DOHH2 (cell line): ENCODE measurements at regions not wholly inside any gene's neighbourhood (a gene's known extent, or its start where the extent isn't known, plus 50 kb on each side); places are given as distances from the start of the nearest gene placed in this dataset.

ENCODE experiments used
- H3F3A ChIP-seq: fragments of 200-600 bp; sonication (generic), shearing (Covaris generic); 2 replicates; pipeline ENCODE4 v1.6.0; 2016; ENCODE audit warnings: antibody characterized with exemption, mild to moderate bottlenecking; ENCODE audit not compliant: control insufficient read depth, insufficient read depth
- H3K27ac ChIP-seq: fragments of 200-600 bp; sonication (generic); 2 replicates; pipeline ENCODE4 v1.5.1; 2014; ENCODE audit warnings: low read depth, mild to moderate bottlenecking, low read length, moderate library complexity
- H3K27me3 ChIP-seq: fragments of 200-600 bp; sonication (generic); 2 replicates; pipeline ENCODE4 v1.6.1; 2014; ENCODE audit warnings: mild to moderate bottlenecking, low read length, mixed read lengths; ENCODE audit not compliant: control insufficient read depth
- H3K36me3 ChIP-seq: fragments of 200-600 bp; sonication (generic); 2 replicates; pipeline ENCODE4 v1.6.1; 2014; ENCODE audit warnings: mild to moderate bottlenecking, low read length, moderate library complexity, mixed read lengths; ENCODE audit not compliant: control insufficient read depth
- H3K4me1 ChIP-seq: fragments of 200-600 bp; sonication (generic); 2 replicates; pipeline ENCODE4 v1.6.1; 2014; ENCODE audit warnings: mild to moderate bottlenecking, low read length, mixed read lengths; ENCODE audit not compliant: control insufficient read depth
- H3K4me2 ChIP-seq: fragments of 200-600 bp; sonication (generic); 2 replicates; pipeline ENCODE4 v1.6.0; 2014; ENCODE audit warnings: mild to moderate bottlenecking, low read length, moderate library complexity
- H3K4me3 ChIP-seq: fragments of 200-600 bp; sonication (generic); 2 replicates; pipeline ENCODE4 v1.5.1; 2014; ENCODE audit warnings: mild to moderate bottlenecking, low read length, mixed read lengths
- H3K79me2 ChIP-seq: fragments of 200-600 bp; sonication (generic); 2 replicates; pipeline ENCODE4 v1.6.1; 2014; ENCODE audit warnings: mild to moderate bottlenecking, low read length, mixed read lengths; ENCODE audit not compliant: control insufficient read depth
- H3K9me2 ChIP-seq: fragments of 200-600 bp; sonication (generic); replicated peaks from 2 replicates; pipeline ENCODE4 v1.6.1; 2014; ENCODE audit warnings: mild to moderate bottlenecking, low read length, mixed read lengths; ENCODE audit not compliant: control insufficient read depth
- H3K9me3 ChIP-seq: fragments of 200-600 bp; sonication (generic); 2 replicates; pipeline ENCODE4 v1.6.1; 2014; ENCODE audit warnings: antibody characterized with exemption, low read length, mixed read lengths; ENCODE audit not compliant: control insufficient read depth, insufficient read depth
- H4K20me1 ChIP-seq: fragments of 200-600 bp; sonication (generic); 2 replicates; pipeline ENCODE4 v1.6.0; 2014; ENCODE audit warnings: low read depth, mild to moderate bottlenecking, antibody characterized with exemption, low read length, moderate library complexity; ENCODE audit not compliant: control insufficient read depth, insufficient read depth
- CTCF ChIP-seq: fragments of 200-600 bp; sonication (generic); IDR thresholded peaks from one replicate; pipeline ENCODE4 v1.5.1; 2014; ENCODE audit warnings: antibody characterized with exemption, mild to moderate bottlenecking, low read depth, low read length; ENCODE audit not compliant: poor library complexity, severe bottlenecking
- EZH2phosphoT487 ChIP-seq: fragments of 200-600 bp; sonication (generic); IDR thresholded peaks from 2 replicates; pipeline ENCODE4 v1.6.1; 2017; ENCODE audit warnings: borderline replicate concordance, mild to moderate bottlenecking, antibody characterized with exemption, low read length, moderate library complexity, mixed read lengths

GRCh38 chr4:54863571-54864255 is 206.0 kb downstream of the KIT start:
- Histone ChIP-seq H3K27ac (no peak overlapping the region), H3K4me1 (no peaks in the 10 kb centered on the region), H3K27me3 (no peaks in the 10 kb centered on the region)

GRCh38 chr4:54861201-54861600 is 203.4 kb downstream of the KIT start:
- Histone ChIP-seq H3K9me3 (no peaks in the 10 kb centered on the region), H3K4me2 (no peak overlapping the region), H3K27ac (no peak overlapping the region), H3K4me1 (no peaks in the 10 kb centered on the region), H4K20me1 (no peaks in the 10 kb centered on the region), H3K4me3 (no peak overlapping the region), H3K9me2 (no peaks in the 10 kb centered on the region), H3K27me3 (no peaks in the 10 kb centered on the region), H3K36me3 (no peaks in the 10 kb centered on the region), H3F3A (no peaks in the 10 kb centered on the region), H3K79me2 (no peaks in the 10 kb centered on the region)
- TF ChIP-seq CTCF (no peak), EZH2phosphoT487 (no peak)

More at GRCh38 chr4:54863571-54864255, 206.0 kb downstream of the KIT start:
- Histone ChIP-seq H3F3A (no peaks in the 10 kb centered on the region), H3K9me3 (no peaks in the 10 kb centered on the region), H3K4me3 (no peak overlapping the region), H4K20me1 (no peaks in the 10 kb centered on the region), H3K4me2 (no peak overlapping the region), H3K9me2 (no peaks in the 10 kb centered on the region), H3K36me3 (no peaks in the 10 kb centered on the region), H3K79me2 (no peaks in the 10 kb centered on the region)
- no peak for TF ChIP-seq EZH2phosphoT487
- no peak for TF ChIP-seq CTCF

- Histone ChIP-seq H3K4me2 (no peak overlapping the region), H3K9me2 (no peaks in the 10 kb centered on the region), H3K27me3 (no peaks in the 10 kb centered on the region), H4K20me1 (no peaks in the 10 kb centered on the region), H3K4me1 (no peaks in the 10 kb centered on the region), H3K4me3 (no peak overlapping the region), H3F3A (no peaks in the 10 kb centered on the region), H3K36me3 (no peaks in the 10 kb centered on the region), H3K27ac (no peak overlapping the region), H3K79me2 (no peaks in the 10 kb centered on the region), H3K9me3 (no peaks in the 10 kb centered on the region)
- TF ChIP-seq EZH2phosphoT487: no peak
- TF ChIP-seq CTCF: no peak
These were observed 197.6 kb downstream of the KIT start for GRCh38 chr4:54855191-54855854.
